GM11168 (cell line): ENCODE measurements at regions not wholly inside any gene's neighbourhood (a gene's known extent, or its start where the extent isn't known, plus 50 kb on each side); places are given as distances from the start of the nearest gene placed in this dataset.
"Not testable (repeated sequence)": the region's sequence is repeated elsewhere in the genome, so short reads cannot be mapped to it uniquely, and the experiment has no call there.

Experiments
- in situ Hi-C: fragments of 300-500 bp; cut with MboI; formaldehyde crosslinking; loops from one replicate; pipeline ENCODE4 v1.12.0; 2022; ENCODE audit warnings: low sequenced_read_pairs; ENCODE audit not compliant: unreplicated experiment

DNA sequence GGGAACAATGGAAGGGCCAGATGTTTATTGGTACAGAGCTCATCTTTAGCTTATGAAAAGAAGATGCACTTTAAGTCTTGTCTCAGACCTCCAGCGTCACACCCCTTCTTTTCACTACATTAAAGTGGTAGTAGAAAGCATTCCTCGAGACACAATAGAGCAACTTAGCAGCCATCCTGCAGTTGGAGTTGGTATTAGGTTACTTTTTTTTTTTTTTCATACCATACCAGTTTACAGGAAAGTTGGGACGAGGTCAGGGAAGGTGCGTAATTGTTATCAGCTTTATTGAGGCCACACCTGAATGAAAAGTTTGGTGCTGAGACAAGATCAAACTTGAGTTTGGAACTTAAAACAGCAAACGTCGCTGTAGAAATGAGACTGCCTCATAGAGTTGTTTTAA lies 203.8 kb downstream of the SOX2 start:
- in situ Hi-C loops, result loop anchor here (25.0 kb wide), 1 partner anchor 772 kb away; no protein-coding TSS in a partner anchor

DNA sequence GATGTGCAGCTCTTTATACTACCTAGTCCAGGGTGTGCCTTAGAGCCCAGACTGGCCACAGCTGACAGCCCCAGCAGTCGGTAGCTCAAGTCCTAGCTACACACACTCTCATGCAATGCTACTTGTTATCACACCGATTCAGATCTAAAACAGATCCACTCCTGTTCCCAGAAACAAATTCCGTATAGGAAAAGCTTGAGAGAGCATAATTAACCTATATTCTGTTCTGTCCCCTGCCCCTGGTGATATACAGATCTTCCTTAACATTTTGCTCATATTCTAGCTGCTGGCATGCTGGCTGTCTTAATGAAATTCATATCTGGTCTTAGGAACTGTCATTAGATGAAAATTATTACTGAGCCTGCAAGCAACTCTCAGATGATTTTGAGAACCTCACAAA lies 204.3 kb downstream of the SOX2 start:
- in situ Hi-C loops, result loop anchor here (25.0 kb wide), 1 partner anchor 771 kb away; no protein-coding TSS in a partner anchor

DNA sequence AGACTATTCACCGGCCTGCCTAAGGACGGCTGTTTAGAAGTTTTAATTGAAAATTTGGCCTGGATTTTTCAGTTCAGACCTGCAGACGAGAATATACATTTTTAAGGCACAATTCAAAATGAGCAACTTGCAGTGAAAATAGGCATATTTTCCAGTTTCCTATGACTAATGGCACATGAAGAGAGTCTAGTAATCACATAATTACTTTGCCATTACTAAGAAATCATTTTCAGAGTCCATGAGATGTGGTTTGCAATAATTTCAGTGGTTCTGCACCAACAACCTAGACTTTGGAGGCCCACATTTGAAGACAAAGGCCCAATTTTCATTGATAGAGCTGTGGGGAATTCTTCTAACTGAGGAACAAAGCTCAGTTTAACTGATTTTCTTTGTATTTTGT lies 205.3 kb downstream of the SOX2 start:
- in situ Hi-C loops, result loop anchor here (25.0 kb wide), 1 partner anchor 770 kb away; no protein-coding TSS in a partner anchor

DNA sequence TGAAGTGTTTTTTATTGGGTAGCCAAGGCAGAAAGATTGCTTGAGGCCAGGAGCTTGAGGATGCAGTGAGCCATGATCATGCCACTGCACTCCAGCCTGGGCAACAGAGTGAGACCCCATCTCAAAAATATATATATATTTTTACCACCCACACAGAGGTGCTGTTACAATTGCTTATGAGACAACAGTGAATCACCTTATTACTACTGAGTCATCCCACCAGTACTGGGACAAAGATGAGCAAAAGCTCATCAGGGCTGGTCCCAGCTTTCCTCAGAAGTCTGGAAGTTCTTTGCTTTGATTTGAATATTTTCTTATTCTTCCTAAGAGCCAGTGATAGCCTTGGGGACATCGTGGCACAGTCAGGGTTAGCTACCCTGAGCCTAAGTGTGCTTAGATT lies 207.7 kb downstream of the SOX2 start:
- in situ Hi-C loops, result loop anchor here (25.0 kb wide), 1 partner anchor 768 kb away; no protein-coding TSS in a partner anchor

GRCh38 chr3:181920409-181920808 lies 208.7 kb downstream of the SOX2 start:
- in situ Hi-C loops, result loop anchor here (25.0 kb wide), 1 partner anchor 767 kb away; no protein-coding TSS in a partner anchor

GRCh38 chr3:181921220-181921619 lies 209.5 kb downstream of the SOX2 start:
- in situ Hi-C loops, result loop anchor here (25.0 kb wide), 1 partner anchor 766 kb away; no protein-coding TSS in a partner anchor

GRCh38 chr3:181925841-181926240 lies 214.1 kb downstream of the SOX2 start:
- in situ Hi-C loops, result not testable (repeated sequence)

GRCh38 chr3:181929501-181929900 lies 217.8 kb downstream of the SOX2 start:
- in situ Hi-C loops, result no loop called here

- in situ Hi-C loops, result no loop called here
Measured at GRCh38 chr3:181930105-181930504, 218.4 kb downstream of the SOX2 start.

DNA sequence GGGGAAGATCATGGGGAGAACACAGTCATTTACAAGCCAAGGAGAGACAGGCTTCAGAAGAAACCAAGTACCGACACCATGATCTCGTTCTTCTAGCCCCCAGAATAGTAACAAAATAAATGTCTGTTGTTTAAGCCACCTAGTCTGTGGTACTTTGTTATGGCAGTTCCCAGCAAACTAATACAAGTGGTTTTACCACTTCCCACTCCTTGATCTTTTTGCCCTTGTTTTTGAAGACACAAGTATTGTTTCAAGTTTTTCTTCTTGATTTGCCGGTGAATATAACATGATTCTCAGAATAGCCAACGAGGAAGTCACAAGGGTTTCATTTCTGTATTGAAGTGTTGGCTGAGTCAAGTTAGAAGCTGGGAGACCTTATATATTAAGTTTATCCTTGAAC lies 220.3 kb downstream of the SOX2 start:
- in situ Hi-C loops, result no loop called here

DNA sequence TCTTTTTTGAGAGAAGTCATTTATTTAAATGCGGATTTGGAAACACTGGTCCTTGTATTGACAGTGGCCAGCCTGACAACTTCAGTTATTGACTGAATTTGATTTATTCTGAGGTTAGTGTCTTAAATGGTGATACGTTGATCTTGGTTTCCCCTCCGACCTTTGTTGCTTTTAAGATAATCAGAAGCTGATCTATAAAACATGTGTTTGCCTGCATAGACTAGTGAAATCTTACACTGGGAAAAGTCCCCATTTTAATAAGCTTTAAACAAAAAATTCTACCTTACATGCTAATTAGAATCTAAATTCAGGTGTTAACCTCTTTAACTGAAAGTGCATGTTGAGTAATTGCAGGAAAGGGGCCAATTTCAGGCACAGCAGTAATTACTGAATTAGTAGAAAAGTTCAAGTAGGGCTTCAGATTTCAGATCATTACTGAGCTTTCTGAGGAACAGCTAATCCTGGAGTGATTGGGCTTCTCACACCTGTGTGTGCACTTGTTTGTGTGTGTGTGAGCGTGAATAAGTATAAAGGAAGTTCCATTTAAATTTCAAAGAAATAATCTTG lies 221.4 kb downstream of the SOX2 start:
- in situ Hi-C loops, result no loop called here

DNA sequence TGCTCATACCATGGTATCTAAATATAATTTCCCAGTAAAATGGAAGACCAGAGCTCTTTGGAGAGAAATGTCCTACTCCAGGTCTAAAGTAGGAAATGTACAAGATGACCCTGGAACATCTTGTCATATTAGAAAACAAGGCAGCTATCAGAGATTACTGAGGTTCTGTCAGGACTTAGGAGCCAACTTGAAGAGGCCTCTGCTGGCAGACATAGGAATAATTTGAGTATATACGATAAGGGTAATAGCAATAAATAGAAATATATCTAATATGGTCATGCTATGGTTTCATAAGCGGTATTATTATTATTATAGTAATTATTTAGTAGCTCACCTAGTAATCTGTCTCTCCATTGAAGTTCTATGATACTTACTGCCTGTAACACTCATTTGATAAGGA lies 224.2 kb downstream of the SOX2 start:
- in situ Hi-C loops, result no loop called here

DNA sequence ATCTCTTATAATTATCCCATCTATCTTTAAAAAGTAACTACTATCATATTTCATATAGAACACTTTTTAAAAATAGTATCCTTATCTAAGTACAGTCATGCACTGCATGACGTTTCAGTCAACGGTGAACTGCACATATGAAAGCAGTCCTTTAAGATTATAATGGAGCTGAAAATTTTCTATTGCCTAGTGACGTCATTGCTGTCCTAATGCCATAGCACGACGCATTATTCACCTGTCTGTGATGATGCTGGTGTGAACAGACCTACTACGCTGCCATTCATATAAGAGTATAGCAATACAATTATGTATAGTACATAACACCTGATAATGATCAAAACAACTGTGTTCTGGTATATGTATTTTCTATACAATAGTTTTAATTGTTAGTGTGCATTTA lies 225.0 kb downstream of the SOX2 start:
- in situ Hi-C loops, result no loop called here

GRCh38 chr3:181938580-181938979 lies 226.9 kb downstream of the SOX2 start:
- in situ Hi-C loops, result not testable (repeated sequence)

GRCh38 chr3:181940703-181941102 lies 229.0 kb downstream of the SOX2 start:
- in situ Hi-C loops, result no loop called here

DNA sequence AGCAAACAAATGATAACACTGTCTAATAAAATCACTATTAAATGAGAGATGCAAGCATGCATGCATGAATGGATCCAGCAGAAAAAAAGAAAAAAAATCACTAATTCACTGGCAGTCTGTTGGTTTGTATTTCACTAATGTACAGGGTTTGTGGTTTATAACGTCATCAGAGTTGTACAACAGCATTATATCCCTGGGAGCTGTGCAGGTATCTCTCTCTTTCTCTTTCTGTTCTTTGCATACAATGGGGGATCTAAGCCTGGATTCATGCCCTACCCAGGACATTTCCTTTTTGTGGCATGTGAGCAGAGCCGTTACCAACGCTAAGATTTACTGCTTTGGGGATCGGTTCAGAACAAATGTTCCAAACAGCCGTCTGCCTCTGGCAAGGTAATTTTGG lies 229.5 kb downstream of the SOX2 start:
- in situ Hi-C loops, result no loop called here

DNA sequence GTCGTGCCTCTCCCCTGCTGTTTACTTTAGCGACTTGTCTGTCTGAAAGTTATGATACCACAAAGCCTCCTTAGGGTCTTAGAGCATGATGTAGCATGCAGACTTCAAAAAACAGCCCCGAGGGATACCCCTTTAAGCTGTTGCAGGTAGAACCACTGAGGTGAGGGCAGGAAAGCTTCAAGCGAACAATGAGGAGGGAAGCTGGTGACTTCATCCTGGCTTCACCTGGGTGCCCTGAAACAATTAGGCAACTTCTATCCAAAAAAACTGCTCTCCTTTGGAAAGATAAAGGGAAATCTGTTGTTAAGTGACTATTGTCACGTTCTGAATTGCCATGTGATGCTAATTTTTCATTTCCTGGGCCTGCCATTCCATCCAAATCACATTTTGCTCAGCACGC lies 231.6 kb downstream of the SOX2 start:
- in situ Hi-C loops, result no loop called here

DNA sequence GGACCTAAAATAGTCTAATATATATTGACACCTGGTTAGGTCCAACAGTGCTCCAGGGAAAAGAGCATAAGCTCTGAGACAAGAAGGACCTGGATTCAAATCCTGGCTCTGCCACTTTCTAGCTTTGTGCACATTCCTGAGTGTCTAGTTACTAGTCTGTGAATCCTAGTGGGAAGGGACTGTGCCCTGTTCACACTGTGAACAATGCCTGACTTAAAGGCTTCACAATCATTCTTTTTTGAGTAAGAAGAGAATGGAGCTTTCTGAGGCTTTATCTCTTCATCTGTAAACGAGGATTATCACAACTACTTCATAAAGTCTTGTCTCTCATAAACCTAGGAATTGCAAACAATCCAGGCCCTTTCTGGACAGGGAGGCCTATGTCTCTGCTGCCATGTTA lies 235.9 kb downstream of the SOX2 start:
- in situ Hi-C loops, result no loop called here

- in situ Hi-C loops, result no loop called here
Measured at GRCh38 chr3:181948286-181948685, 236.6 kb downstream of the SOX2 start.

DNA sequence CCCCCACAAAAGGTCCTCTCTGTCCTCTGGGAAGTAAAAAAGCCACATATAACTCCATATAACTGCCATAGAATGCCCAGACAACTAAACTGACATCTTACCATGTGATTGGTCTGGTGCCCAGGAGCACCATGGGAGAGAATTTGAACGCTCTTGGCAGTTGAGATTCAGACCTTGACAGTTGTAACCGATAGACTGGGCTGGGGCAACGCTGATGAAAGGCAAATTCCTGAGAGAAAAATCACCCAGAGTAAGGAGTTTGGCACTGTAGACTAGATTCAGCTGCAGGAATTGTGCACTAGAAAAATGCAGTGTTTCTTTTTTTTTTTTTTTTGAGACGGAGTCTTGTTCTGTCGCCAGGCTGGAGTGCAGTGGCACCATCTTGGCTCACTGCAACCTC lies 240.5 kb downstream of the SOX2 start:
- in situ Hi-C loops, result no loop called here

- in situ Hi-C loops, result no loop called here
Measured at GRCh38 chr3:181952929-181953328, 241.2 kb downstream of the SOX2 start.

DNA sequence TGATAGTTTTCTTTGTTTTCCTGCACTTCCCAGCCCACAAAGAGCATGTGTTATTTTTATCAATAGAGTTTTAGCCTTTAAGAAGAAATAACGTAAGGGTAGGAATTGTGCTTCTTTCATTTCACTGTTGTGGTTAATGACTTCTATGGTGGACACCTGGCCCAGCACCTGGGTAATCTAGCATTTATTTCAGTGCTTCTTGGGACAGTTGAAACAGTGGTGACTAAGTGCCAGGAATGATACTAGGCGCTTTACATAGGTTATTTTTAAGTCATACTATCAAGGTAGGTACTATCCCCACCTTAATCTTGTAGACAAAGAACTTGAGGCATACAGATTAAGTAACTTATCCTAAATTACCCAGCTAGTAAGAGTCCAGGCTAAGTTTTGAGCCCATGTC lies 243.8 kb downstream of the SOX2 start:
- in situ Hi-C loops, result no loop called here
